ENCODE measurements at regions not wholly inside any gene's neighbourhood (a gene's known extent, or its start where the extent isn't known, plus 50 kb on each side); places are given as distances from the start of the nearest gene placed in this dataset.

DNA sequence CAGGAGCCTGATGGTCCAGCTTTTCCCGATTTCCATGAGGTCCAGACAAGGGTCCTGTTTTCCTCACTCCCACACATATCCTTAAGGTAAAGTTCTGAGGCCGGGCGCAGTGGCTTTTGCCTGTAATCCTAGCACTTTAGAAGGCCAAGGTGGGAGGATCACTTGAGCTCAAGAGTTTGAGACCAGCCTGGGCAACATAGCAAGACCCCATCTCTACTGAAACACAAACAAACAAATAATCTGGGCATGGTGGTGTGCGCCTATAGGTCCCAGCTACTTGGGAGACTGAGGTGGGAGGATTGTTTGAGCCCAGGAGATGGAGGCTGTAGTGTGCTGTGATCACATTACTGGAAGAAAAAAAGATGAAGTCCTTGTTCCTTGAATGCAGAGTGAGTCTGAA lies 53.2 kb upstream of the IYD start:
- Histone ChIP-seq H3K4me1 (peaks cover 0 to 18% (median 8%) of the 10 kb centered on the region in 12 donors), H3K27ac (no peak overlapping the region), H3K27me3 (no peaks in the 10 kb centered on the region), H3K36me3 (no peaks in the 10 kb centered on the region), H3K9me3 (no peaks in the 10 kb centered on the region), H3K4me3 (no peak overlapping the region)
- WGBS, 4 donors = 96 to 100% (median 99%) methylated on average over 4 of the region's 4 CpGs
- TF ChIP-seq, protein P1, sequence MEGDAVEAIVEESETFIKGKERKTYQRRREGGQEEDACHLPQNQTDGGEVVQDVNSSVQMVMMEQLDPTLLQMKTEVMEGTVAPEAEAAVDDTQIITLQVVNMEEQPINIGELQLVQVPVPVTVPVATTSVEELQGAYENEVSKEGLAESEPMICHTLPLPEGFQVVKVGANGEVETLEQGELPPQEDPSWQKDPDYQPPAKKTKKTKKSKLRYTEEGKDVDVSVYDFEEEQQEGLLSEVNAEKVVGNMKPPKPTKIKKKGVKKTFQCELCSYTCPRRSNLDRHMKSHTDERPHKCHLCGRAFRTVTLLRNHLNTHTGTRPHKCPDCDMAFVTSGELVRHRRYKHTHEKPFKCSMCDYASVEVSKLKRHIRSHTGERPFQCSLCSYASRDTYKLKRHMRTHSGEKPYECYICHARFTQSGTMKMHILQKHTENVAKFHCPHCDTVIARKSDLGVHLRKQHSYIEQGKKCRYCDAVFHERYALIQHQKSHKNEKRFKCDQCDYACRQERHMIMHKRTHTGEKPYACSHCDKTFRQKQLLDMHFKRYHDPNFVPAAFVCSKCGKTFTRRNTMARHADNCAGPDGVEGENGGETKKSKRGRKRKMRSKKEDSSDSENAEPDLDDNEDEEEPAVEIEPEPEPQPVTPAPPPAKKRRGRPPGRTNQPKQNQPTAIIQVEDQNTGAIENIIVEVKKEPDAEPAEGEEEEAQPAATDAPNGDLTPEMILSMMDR (IDR thresholded peaks at IDR 0.05) = no peak
- TF ChIP-seq POLR2A (IDR thresholded peaks at IDR 0.05) = no peak
- intact Hi-C loops (cut with DNase I) = loop anchor here in 1 of 10 donors (5.0 kb wide), 1 partner anchor 173 kb away; the partner anchor contains the start of gene PPP1R14C
- ATAC-seq (no peak), DNase-seq (no peak)

DNA sequence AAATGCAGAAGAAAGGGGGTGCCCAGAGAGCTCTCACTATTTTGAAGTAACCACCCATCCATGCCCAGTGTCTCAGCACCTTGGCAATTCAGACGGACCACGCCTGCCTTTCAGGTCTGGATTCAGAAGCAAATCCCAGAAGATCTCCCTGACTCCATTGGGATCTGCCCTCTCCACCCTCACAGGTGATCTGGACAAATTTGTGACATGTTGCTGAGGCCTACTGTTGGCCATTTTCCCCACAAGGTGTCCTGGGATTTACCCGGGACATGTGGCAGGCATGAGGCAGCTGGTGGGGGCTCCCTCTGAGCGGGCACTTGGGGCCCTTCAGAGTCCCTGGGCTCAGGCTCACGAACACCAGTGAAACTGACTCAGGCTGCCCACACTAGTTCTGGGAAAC lies 51.9 kb upstream of the IYD start:
- no peaks in the 10 kb centered on the region for H3K27me3 ChIP-seq
- H3K4me3 ChIP-seq = no peak overlapping the region
- ATAC-seq = no peak
- no peaks in the 10 kb centered on the region for H3K9me3 ChIP-seq
- H3K27ac ChIP-seq = no peak overlapping the region
- intact Hi-C loops (cut with DNase I) = loop anchor here in 1 of 10 donors (5.0 kb wide), 1 partner anchor 175 kb away; the partner anchor contains the start of gene PPP1R14C
- peaks cover 0 to 29% (median 10%) of the 10 kb centered on the region in 12 donors for H3K4me1 ChIP-seq
- H3K36me3 ChIP-seq = no peaks in the 10 kb centered on the region
- WGBS, 4 donors = 87 to 95% (median 94%) methylated on average over 5 of the region's 5 CpGs
- TF ChIP-seq, protein P1 (IDR thresholded peaks at IDR 0.05) = no peak
- no peak for TF ChIP-seq POLR2A (IDR thresholded peaks at IDR 0.05)
- no peak for DNase-seq

All from heart left ventricle (tissue), 16 donors.